CD4-positive, CD25-positive, alpha-beta regulatory T cell (primary cell): ENCODE measurements at regions not wholly inside any gene's neighbourhood (a gene's known extent, or its start where the extent isn't known, plus 50 kb on each side); places are given as distances from the start of the nearest gene placed in this dataset.
A peak's percentile ranks its signal among the peaks of the same experiment; 100 is the strongest.
"Not testable (repeated sequence)": the region's sequence is repeated elsewhere in the genome, so short reads cannot be mapped to it uniquely, and the experiment has no call there.

Experiments
- ATAC-seq, 2 donors: fragments of 150-1000 bp; cut with Tn5 transposase; one replicate each; pipeline ENCODE4 v1.10.0; 2021; ENCODE audit warnings: low read depth in 2 of 2, moderate number of reproducible peaks in 2 of 2, moderate library complexity in 1 of 2
- DNase-seq, 3 donors: peaks; one replicate each; pipeline versions ENCODE4 v3.0.0 to v3.0.0-alpha.2; 2012 to 2022; ENCODE audit warnings: mixed read lengths in 1 of 3
- H3K27ac ChIP-seq: one replicate; pipeline ENCODE4 v1.7.0; 2013; ENCODE audit warnings: mild to moderate bottlenecking, low read length; ENCODE audit not compliant: insufficient read depth, poor library complexity, severe bottlenecking
- H3K27me3 ChIP-seq: one replicate; pipeline ENCODE4 v1.7.0; 2013; ENCODE audit warnings: low read length; ENCODE audit not compliant: control insufficient read depth, insufficient read depth
- H3K36me3 ChIP-seq: one replicate; pipeline ENCODE4 v1.7.0; 2013; ENCODE audit warnings: mild to moderate bottlenecking, low read length, moderate library complexity; ENCODE audit not compliant: control insufficient read depth, insufficient read depth
- H3K4me1 ChIP-seq: 2 replicates; pipeline ENCODE4 v1.7.0; 2013; ENCODE audit warnings: mild to moderate bottlenecking, low read length; ENCODE audit not compliant: insufficient read depth, control insufficient read depth, poor library complexity, severe bottlenecking
- H3K4me3 ChIP-seq: one replicate; pipeline ENCODE4 v1.7.0; 2013; ENCODE audit warnings: low read depth, mild to moderate bottlenecking, low read length, moderate library complexity
- H3K9me3 ChIP-seq, 2 experiments: 1 replicate in 1 of 2; 2 replicates in 1 of 2; pipeline ENCODE4 v1.7.0; 2013; ENCODE audit warnings: low read length in 2 of 2, mild to moderate bottlenecking in 1 of 2, moderate library complexity in 1 of 2; ENCODE audit not compliant: control insufficient read depth in 2 of 2
- H3K27ac Mint-ChIP-seq, 3 donors: one replicate each; pipeline ENCODE4 v1.8.0; 2020 to 2022; ENCODE audit warnings: mild to moderate bottlenecking in 3 of 3, mixed read lengths in 3 of 3, moderate library complexity in 2 of 3
- H3K27me3 Mint-ChIP-seq: one replicate; pipeline ENCODE4 v1.8.0; 2022; ENCODE audit warnings: mild to moderate bottlenecking, mixed read lengths
- H3K36me3 Mint-ChIP-seq: one replicate; pipeline ENCODE4 v1.8.0; 2020; ENCODE audit warnings: mixed read lengths
- H3K4me1 Mint-ChIP-seq, 4 donors: one replicate each; pipeline ENCODE4 v1.8.0; 2020 to 2022; ENCODE audit warnings: mixed read lengths in 4 of 4, mild to moderate bottlenecking in 1 of 4
- H3K4me3 Mint-ChIP-seq, 4 donors: one replicate each; pipeline ENCODE4 v1.8.0; 2020 to 2022; ENCODE audit warnings: mild to moderate bottlenecking in 4 of 4, mixed read lengths in 4 of 4, moderate library complexity in 3 of 4
- H3K9me3 Mint-ChIP-seq, 7 donors: one replicate each; pipeline ENCODE4 v1.8.0; 2020 to 2022; ENCODE audit warnings: mixed read lengths in 7 of 7, mild to moderate bottlenecking in 3 of 7, moderate library complexity in 2 of 7

- H3K36me3 Mint-ChIP-seq, result no peaks in the 10 kb centered on the region
- no peaks in the 10 kb centered on the region for H3K9me3 ChIP-seq
- H3K4me1 ChIP-seq, result no peaks in the 10 kb centered on the region
- DNase-seq (peak in 1 of 3 donors; percentile 2), ATAC-seq (no peak)
- H3K27me3 ChIP-seq, result no peaks in the 10 kb centered on the region
- H3K27ac ChIP-seq, result no peak overlapping the region
- H3K27ac Mint-ChIP-seq, result no peak overlapping the region
- H3K27me3 Mint-ChIP-seq, result no peaks in the 10 kb centered on the region
- peaks cover 0 to 6% (median 0%) of the 10 kb centered on the region in 4 donors for H3K4me1 Mint-ChIP-seq
- no peaks in the 10 kb centered on the region for H3K36me3 ChIP-seq
- no peak overlapping the region for H3K4me3 ChIP-seq
- H3K9me3 Mint-ChIP-seq, result peaks cover 0 to 7% (median 3%) of the 10 kb centered on the region in 7 donors
- H3K4me3 Mint-ChIP-seq, result no peak overlapping the region
Measured at GRCh38 chr4:137819964-137820383, 287.7 kb upstream of the PCDH18 start.

GRCh38 chr4:137812258-137812657 is 280.0 kb upstream of the PCDH18 start:
- H3K9me3 ChIP-seq, result no peaks in the 10 kb centered on the region
- no peaks in the 10 kb centered on the region for H3K4me1 ChIP-seq
- no peak for ATAC-seq
- Mint-ChIP-seq H3K4me3 (no peak overlapping the region), H3K9me3 (peaks cover 0 to 12% (median 2%) of the 10 kb centered on the region in 7 donors), H3K36me3 (no peaks in the 10 kb centered on the region), H3K4me1 (no peaks in the 10 kb centered on the region), H3K27me3 (no peaks in the 10 kb centered on the region), H3K27ac (no peak overlapping the region)
- no peaks in the 10 kb centered on the region for H3K36me3 ChIP-seq
- H3K4me3 ChIP-seq, result no peak overlapping the region
- no peak for DNase-seq
- H3K27ac ChIP-seq, result no peak overlapping the region
- no peaks in the 10 kb centered on the region for H3K27me3 ChIP-seq

- H3K27ac ChIP-seq, result no peak overlapping the region
- H3K4me3 Mint-ChIP-seq, result no peak overlapping the region
- H3K27ac Mint-ChIP-seq, result no peak overlapping the region
- H3K36me3 Mint-ChIP-seq, result no peaks in the 10 kb centered on the region
- DNase-seq, result no peak
- H3K4me1 ChIP-seq, result no peaks in the 10 kb centered on the region
- no peaks in the 10 kb centered on the region for H3K27me3 ChIP-seq
- no peaks in the 10 kb centered on the region for H3K36me3 ChIP-seq
- H3K9me3 ChIP-seq, result no peaks in the 10 kb centered on the region
- H3K27me3 Mint-ChIP-seq, result no peaks in the 10 kb centered on the region
- H3K4me1 Mint-ChIP-seq, result no peaks in the 10 kb centered on the region
- ATAC-seq, result no peak
- H3K4me3 ChIP-seq, result no peak overlapping the region
- peaks cover 0 to 8% (median 2%) of the 10 kb centered on the region in 7 donors for H3K9me3 Mint-ChIP-seq
Measured at GRCh38 chr4:137806420-137806819, 274.1 kb upstream of the PCDH18 start.

GRCh38 chr4:137804906-137805495 is 272.7 kb upstream of the PCDH18 start:
- H3K36me3 Mint-ChIP-seq, result no peaks in the 10 kb centered on the region
- H3K27me3 Mint-ChIP-seq, result no peaks in the 10 kb centered on the region
- DNase-seq (no peak), ATAC-seq (no peak)
- H3K27ac Mint-ChIP-seq, result no peak overlapping the region
- H3K4me3 Mint-ChIP-seq, result no peak overlapping the region
- Histone ChIP-seq H3K36me3 (no peaks in the 10 kb centered on the region), H3K4me3 (no peak overlapping the region), H3K4me1 (no peaks in the 10 kb centered on the region), H3K27ac (no peak overlapping the region), H3K9me3 (no peaks in the 10 kb centered on the region), H3K27me3 (no peaks in the 10 kb centered on the region)
- H3K9me3 Mint-ChIP-seq, result peaks cover 0 to 9% (median 4%) of the 10 kb centered on the region in 7 donors
- H3K4me1 Mint-ChIP-seq, result no peaks in the 10 kb centered on the region

GRCh38 chr4:137800861-137801260 is 268.6 kb upstream of the PCDH18 start:
- Histone ChIP-seq H3K9me3 (no peaks in the 10 kb centered on the region), H3K27me3 (no peaks in the 10 kb centered on the region), H3K4me1 (no peaks in the 10 kb centered on the region), H3K36me3 (no peaks in the 10 kb centered on the region), H3K4me3 (no peak overlapping the region), H3K27ac (no peak overlapping the region)
- DNase-seq (no peak), ATAC-seq (no peak)
- no peak overlapping the region for H3K4me3 Mint-ChIP-seq
- H3K27ac Mint-ChIP-seq, result no peak overlapping the region
- no peaks in the 10 kb centered on the region for H3K36me3 Mint-ChIP-seq
- H3K9me3 Mint-ChIP-seq, result peaks cover 0 to 16% (median 3%) of the 10 kb centered on the region in 7 donors
- no peaks in the 10 kb centered on the region for H3K4me1 Mint-ChIP-seq
- no peaks in the 10 kb centered on the region for H3K27me3 Mint-ChIP-seq

GRCh38 chr4:137794764-137795254 is 262.5 kb upstream of the PCDH18 start:
- DNase-seq (no peak), ATAC-seq (no peak)
- Mint-ChIP-seq H3K9me3 (peaks cover 0 to 13% (median 4%) of the 10 kb centered on the region in 7 donors), H3K36me3 (no peaks in the 10 kb centered on the region), H3K4me3 (no peak overlapping the region), H3K4me1 (no peaks in the 10 kb centered on the region), H3K27ac (no peak overlapping the region), H3K27me3 (no peaks in the 10 kb centered on the region)
- Histone ChIP-seq H3K27ac (no peak overlapping the region), H3K4me3 (no peak overlapping the region), H3K4me1 (no peaks in the 10 kb centered on the region), H3K36me3 (no peaks in the 10 kb centered on the region), H3K9me3 (no peaks in the 10 kb centered on the region), H3K27me3 (no peaks in the 10 kb centered on the region)

- not testable (repeated sequence) for H3K4me1 ChIP-seq, H3K4me1 Mint-ChIP-seq, H3K36me3 Mint-ChIP-seq, H3K27me3 Mint-ChIP-seq, H3K27ac ChIP-seq, H3K27ac Mint-ChIP-seq, H3K9me3 ChIP-seq, H3K4me3 Mint-ChIP-seq, ATAC-seq, DNase-seq, H3K4me3 ChIP-seq, H3K36me3 ChIP-seq, H3K27me3 ChIP-seq
- peaks cover 3 to 16% (median 9%) of the 10 kb centered on the region in 7 donors for H3K9me3 Mint-ChIP-seq
Measured at GRCh38 chr4:137789263-137789662, 257.0 kb upstream of the PCDH18 start.

GRCh38 chr4:137783923-137784322 is 251.6 kb upstream of the PCDH18 start:
- not testable (repeated sequence) for H3K27me3 Mint-ChIP-seq, H3K27ac ChIP-seq, H3K36me3 ChIP-seq, H3K4me1 ChIP-seq, H3K9me3 ChIP-seq, H3K4me3 Mint-ChIP-seq, H3K27ac Mint-ChIP-seq, DNase-seq, H3K36me3 Mint-ChIP-seq, H3K27me3 ChIP-seq, ATAC-seq, H3K4me3 ChIP-seq, H3K4me1 Mint-ChIP-seq
- H3K9me3 Mint-ChIP-seq, result peaks cover 4 to 25% (median 11%) of the 10 kb centered on the region in 7 donors
